SH-SY5Y (cell line): ENCODE measurements at regions not wholly inside any gene's neighbourhood (a gene's known extent, or its start where the extent isn't known, plus 50 kb on each side); places are given as distances from the start of the nearest gene placed in this dataset.

Source experiments
- GATA2 ChIP-seq: IDR thresholded peaks from 2 replicates; pipeline ENCODE4 v1.6.1; 2011; ENCODE audit warnings: mild to moderate bottlenecking, low read depth, low read length
- GATA3 ChIP-seq: IDR thresholded peaks from 2 replicates; pipeline ENCODE4 v1.6.1; 2011; ENCODE audit warnings: low read depth, mild to moderate bottlenecking, low read length, moderate library complexity

DNA sequence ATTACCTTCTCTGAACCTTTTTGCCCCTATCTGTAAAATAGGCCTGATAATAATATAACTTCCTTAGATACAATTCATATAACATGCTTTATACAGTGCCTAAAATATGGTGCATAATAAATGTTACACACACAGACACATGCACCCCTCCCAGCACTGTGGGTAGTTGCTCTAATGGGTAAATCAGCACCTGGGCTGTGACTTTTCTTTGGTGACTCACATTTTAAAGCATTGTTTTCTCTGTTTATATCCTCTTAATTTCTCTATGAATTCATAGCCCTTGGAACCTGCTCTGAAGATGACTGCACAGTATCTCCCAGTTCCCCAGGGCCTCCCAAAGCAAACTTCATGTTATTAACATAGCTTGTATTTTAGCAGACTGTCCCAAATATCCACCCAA lies 248.2 kb upstream of the TNP1 start:
- no peak for TF ChIP-seq GATA2
- TF ChIP-seq GATA3: no peak
